ENCODE measurements at regions not wholly inside any gene's neighbourhood (a gene's known extent, or its start where the extent isn't known, plus 50 kb on each side); places are given as distances from the start of the nearest gene placed in this dataset.

DNA sequence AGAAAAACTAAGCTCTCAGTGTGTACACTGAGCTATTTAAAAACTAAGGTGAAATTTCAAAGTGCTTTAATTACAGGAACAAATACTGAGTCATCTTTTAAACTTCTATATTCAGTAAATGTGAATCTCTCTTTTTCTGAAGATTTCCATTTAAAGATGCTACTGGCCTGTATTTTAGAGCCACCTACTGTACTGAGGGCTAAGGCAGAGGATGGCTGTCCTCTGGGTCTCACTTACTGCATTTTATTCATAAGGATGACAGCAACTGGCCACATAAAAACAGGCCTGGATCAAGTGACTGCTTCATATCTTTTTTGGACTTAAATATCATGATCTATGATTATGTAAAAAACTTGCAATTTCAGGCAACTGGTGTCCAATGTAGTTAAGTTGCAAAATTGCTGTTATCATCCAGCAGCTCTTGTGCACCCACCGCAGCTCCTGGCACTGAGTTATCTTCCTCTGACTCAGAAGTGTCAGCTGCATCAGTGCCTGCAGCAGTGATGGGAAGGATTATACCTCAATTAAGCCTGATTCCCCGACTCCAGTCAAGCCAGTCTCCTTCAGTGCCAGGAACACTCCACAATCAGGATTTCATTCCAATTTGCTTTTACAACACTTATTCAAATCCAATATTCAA lies 1073.7 kb downstream of the PDHA2 start:
- no peaks in the 10 kb centered on the region for H3K27me3 ChIP-seq (ENCODE audit: control insufficient read depth in 2 of 2, insufficient read depth in 2 of 2, low read length in 2 of 2)
- CTCF ChIA-PET = no interaction called here
- TF ChIP-seq JUN (IDR thresholded peaks at IDR 0.05; ENCODE audit: borderline replicate concordance, insufficient read depth, insufficient read length, low read depth) (no peak), FOS (IDR thresholded peaks at IDR 0.05; ENCODE audit: borderline replicate concordance, insufficient read depth, low read length) (no peak), CTCF (IDR thresholded peaks at IDR 0.05; ENCODE audit: extremely low read depth in 1 of 2, insufficient read depth in 1 of 2, low read depth in 1 of 2, low read length in 2 of 2) (no peak), POLR2A (IDR thresholded peaks at IDR 0.05; ENCODE audit: low read depth, low read length) (no peak), POLR2AphosphoS5 (IDR thresholded peaks at IDR 0.05; ENCODE audit: insufficient read depth, low read depth, low read length) (no peak), EZH2 (IDR thresholded peaks at IDR 0.05; ENCODE audit: borderline replicate concordance, low read depth, low read length, severe bottlenecking) (no peak), GATA2 (IDR thresholded peaks at IDR 0.05; ENCODE audit: insufficient read depth, insufficient read length, low read depth, low read length) (no peak), MYC (IDR thresholded peaks at IDR 0.05; ENCODE audit: low read depth, low read length) (no peak)
- TF ChIP-seq, protein P1, sequence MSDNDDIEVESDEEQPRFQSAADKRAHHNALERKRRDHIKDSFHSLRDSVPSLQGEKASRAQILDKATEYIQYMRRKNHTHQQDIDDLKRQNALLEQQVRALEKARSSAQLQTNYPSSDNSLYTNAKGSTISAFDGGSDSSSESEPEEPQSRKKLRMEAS (IDR thresholded peaks at IDR 0.05; ENCODE audit: insufficient read depth, insufficient read length) = no peak
- no peak overlapping the region for H3K4me3 ChIP-seq (replicated peaks in 1 of 3; ENCODE audit: insufficient read depth in 1 of 3, low read depth in 1 of 3, low read length in 3 of 3)
- H3K9me1 ChIP-seq (replicated peaks; ENCODE audit: control insufficient read depth, extremely low read depth, insufficient read depth, low read length) = no peaks in the 10 kb centered on the region
- H3K36me3 ChIP-seq (ENCODE audit: control insufficient read depth in 2 of 2, extremely low read depth in 1 of 2, insufficient read depth in 2 of 2, low read length in 2 of 2) = no peaks in the 10 kb centered on the region
- no peak overlapping the region for H3K9ac ChIP-seq (replicated peaks; ENCODE audit: extremely low read depth, insufficient read depth, low read length)
- dilution Hi-C loops (cut with MboI; ENCODE audit: extremely low pct_ligation_motif_present, low sequenced_read_pairs) = no loop called here
- H3K4me2 ChIP-seq (ENCODE audit: insufficient read depth, low read length) = no peak overlapping the region
- FAIRE-seq (no peak), DNase-seq (ENCODE audit: low read depth, low spot score) (no peak)
- H3K27ac ChIP-seq (ENCODE audit: insufficient read depth, low read depth, low read length) = no peak overlapping the region
- no peak overlapping the region for H2AFZ ChIP-seq (ENCODE audit: low read depth, low read length)
- no peaks in the 10 kb centered on the region for H4K20me1 ChIP-seq (replicated peaks; ENCODE audit: control insufficient read depth, extremely low read depth, insufficient read depth, low read length)
- POLR2A ChIA-PET = no interaction called here
- no peaks in the 10 kb centered on the region for H3K9me3 ChIP-seq (replicated peaks; ENCODE audit: control insufficient read depth, insufficient read depth, low read length)
- no TSS peak for BruUV-seq (replicated peaks)
- no peaks in the 10 kb centered on the region for H3K4me1 ChIP-seq (ENCODE audit: control insufficient read depth, extremely low read depth, insufficient read depth, low read length)
- H3K79me2 ChIP-seq (ENCODE audit: control insufficient read depth, insufficient read depth, low read length) = no peaks in the 10 kb centered on the region
- intact Hi-C loops (cut with micrococcal nuclease) = no loop called here
